ENCODE measurements at regions not wholly inside any gene's neighbourhood (a gene's known extent, or its start where the extent isn't known, plus 50 kb on each side); places are given as distances from the start of the nearest gene placed in this dataset.

- no peak for DNase-seq (ENCODE audit: low read depth)
- no peak for TF ChIP-seq CTCF (conservative IDR thresholded peaks at IDR 0.05; ENCODE audit: low read depth, low read length)
- no peak overlapping the region for H3K4me3 ChIP-seq (ENCODE audit: low read depth, low read length)
These were observed 428.4 kb upstream of the KLF6 start for GRCh38 chr10:4213441-4213840.

GRCh38 chr10:4212111-4212630 is 427.2 kb upstream of the KLF6 start:
- H3K4me3 ChIP-seq (ENCODE audit: low read depth, low read length): no peak overlapping the region
- DNase-seq (ENCODE audit: low read depth): no peak
- TF ChIP-seq CTCF (conservative IDR thresholded peaks at IDR 0.05; ENCODE audit: low read depth, low read length): no peak

GRCh38 chr10:4208499-4208898 is 423.5 kb upstream of the KLF6 start:
- no peak overlapping the region for H3K4me3 ChIP-seq (ENCODE audit: low read depth, low read length)
- DNase-seq (ENCODE audit: low read depth): no peak
- TF ChIP-seq CTCF (conservative IDR thresholded peaks at IDR 0.05; ENCODE audit: low read depth, low read length): no peak

- DNase-seq (ENCODE audit: low read depth): no peak
- no peak overlapping the region for H3K4me3 ChIP-seq (ENCODE audit: low read depth, low read length)
- TF ChIP-seq CTCF (conservative IDR thresholded peaks at IDR 0.05; ENCODE audit: low read depth, low read length): no peak
These were observed 420.1 kb upstream of the KLF6 start for GRCh38 chr10:4205113-4205512.

GRCh38 chr10:4202938-4203337 is 417.9 kb upstream of the KLF6 start:
- TF ChIP-seq CTCF (conservative IDR thresholded peaks at IDR 0.05; ENCODE audit: low read depth, low read length): no peak
- H3K4me3 ChIP-seq (ENCODE audit: low read depth, low read length): no peak overlapping the region
- DNase-seq (ENCODE audit: low read depth): no peak

GRCh38 chr10:4201866-4202825 is 417.1 kb upstream of the KLF6 start:
- no peak overlapping the region for H3K4me3 ChIP-seq (ENCODE audit: low read depth, low read length)
- TF ChIP-seq CTCF (conservative IDR thresholded peaks at IDR 0.05; ENCODE audit: low read depth, low read length): no peak
- DNase-seq (ENCODE audit: low read depth): peak; percentile 57
